Neutrophil (primary cell): ENCODE measurements at regions not wholly inside any gene's neighbourhood (a gene's known extent, or its start where the extent isn't known, plus 50 kb on each side); places are given as distances from the start of the nearest gene placed in this dataset.
A peak's percentile ranks its signal among the peaks of the same experiment; 100 is the strongest.

Source experiments
- H3K27ac ChIP-seq: fragments of 200-600 bp; sonication (generic); 2 replicates; pipeline ENCODE4 v1.5.1; 2016; ENCODE audit warnings: mild to moderate bottlenecking, moderate library complexity
- H3K27me3 ChIP-seq: fragments of 200-600 bp; sonication (generic); 2 replicates; pipeline ENCODE4 v1.6.0; 2016; ENCODE audit warnings: mild to moderate bottlenecking
- H3K36me3 ChIP-seq: fragments of 200-600 bp; sonication (generic); 2 replicates; pipeline ENCODE4 v1.5.1; 2017
- H3K4me1 ChIP-seq, 2 experiments: fragments of 200-600 bp in 1 of 2; sonication (generic) in 1 of 2; 1 replicate in 1 of 2; 2 replicates in 1 of 2; pipeline versions ENCODE4 v1.5.1 to v1.6.1; 2013 to 2016; ENCODE audit warnings: low read depth in 1 of 2, low read length in 1 of 2, mild to moderate bottlenecking in 1 of 2, moderate library complexity in 1 of 2; ENCODE audit not compliant: control insufficient read depth in 1 of 2, insufficient read depth in 1 of 2
- H3K4me3 ChIP-seq, 2 experiments: fragments of 200-600 bp in 1 of 2; sonication (generic) in 1 of 2; 1 replicate in 1 of 2; 2 replicates in 1 of 2; pipeline ENCODE4 v1.5.1; 2013 to 2016; ENCODE audit warnings: low read depth in 1 of 2, low read length in 1 of 2, mild to moderate bottlenecking in 1 of 2, moderate library complexity in 1 of 2
- H3K9me3 ChIP-seq: fragments of 200-600 bp; sonication (generic); 2 replicates; pipeline ENCODE4 v1.5.1; 2016
- CTCF ChIP-seq: fragments of 200-600 bp; sonication (generic); IDR thresholded peaks from 2 replicates; pipeline ENCODE4 v1.5.1; 2016; ENCODE audit warnings: antibody characterized with exemption

- TF ChIP-seq CTCF: no peak
- Histone ChIP-seq H3K9me3 (no peaks in the 10 kb centered on the region), H3K4me1 (no peaks in the 10 kb centered on the region), H3K4me3 (no peak overlapping the region), H3K36me3 (no peaks in the 10 kb centered on the region), H3K27ac (no peak overlapping the region), H3K27me3 (peaks cover 10% of the 10 kb centered on the region)
Measured at GRCh38 chr13:26476782-26477142, 80.7 kb upstream of the WASF3 start.

GRCh38 chr13:26477681-26478080 lies 79.8 kb upstream of the WASF3 start:
- no peaks in the 10 kb centered on the region for H3K4me1 ChIP-seq
- H3K27ac ChIP-seq: no peak overlapping the region
- H3K4me3 ChIP-seq: no peak overlapping the region
- H3K36me3 ChIP-seq: no peaks in the 10 kb centered on the region
- H3K27me3 ChIP-seq: peaks cover 10% of the 10 kb centered on the region
- H3K9me3 ChIP-seq: no peaks in the 10 kb centered on the region
- no peak for TF ChIP-seq CTCF

- TF ChIP-seq CTCF: no peak
- Histone ChIP-seq H3K36me3 (no peaks in the 10 kb centered on the region), H3K4me1 (no peaks in the 10 kb centered on the region), H3K4me3 (no peak overlapping the region), H3K27me3 (peaks cover 10% of the 10 kb centered on the region), H3K9me3 (no peaks in the 10 kb centered on the region), H3K27ac (no peak overlapping the region)
Measured at GRCh38 chr13:26480246-26480855, 77.1 kb upstream of the WASF3 start.

GRCh38 chr13:26482451-26483197 lies 74.9 kb upstream of the WASF3 start:
- no peaks in the 10 kb centered on the region for H3K9me3 ChIP-seq
- H3K36me3 ChIP-seq: no peaks in the 10 kb centered on the region
- no peak overlapping the region for H3K4me3 ChIP-seq
- H3K27me3 ChIP-seq: no peaks in the 10 kb centered on the region
- no peak overlapping the region for H3K27ac ChIP-seq
- H3K4me1 ChIP-seq: no peaks in the 10 kb centered on the region
- TF ChIP-seq CTCF: peak; percentile 19

GRCh38 chr13:26483546-26483945 lies 73.9 kb upstream of the WASF3 start:
- H3K36me3 ChIP-seq: no peaks in the 10 kb centered on the region
- H3K9me3 ChIP-seq: no peaks in the 10 kb centered on the region
- no peaks in the 10 kb centered on the region for H3K4me1 ChIP-seq
- no peaks in the 10 kb centered on the region for H3K27me3 ChIP-seq
- H3K27ac ChIP-seq: no peak overlapping the region
- no peak overlapping the region for H3K4me3 ChIP-seq
- no peak for TF ChIP-seq CTCF
